GM23338 (cell line): ENCODE measurements at regions not wholly inside any gene's neighbourhood (a gene's known extent, or its start where the extent isn't known, plus 50 kb on each side); places are given as distances from the start of the nearest gene placed in this dataset.

ENCODE experiments used
- ATAC-seq: fragments of 200-7000 bp; cut with Tn5 transposase; 3 replicates; pipeline ENCODE4 v1.9.1; 2020
- DNase-seq: peaks from one replicate; pipeline ENCODE4 v3.0.0-alpha.2; 2015; ENCODE audit warnings: low spot score
- H2AFZ ChIP-seq: fragments of 200-600 bp; sonication (generic); 2 replicates; pipeline ENCODE4 v1.8.0; 2016; ENCODE audit warnings: antibody characterized with exemption, mild to moderate bottlenecking, moderate library complexity
- H3F3A ChIP-seq: fragments of 200-600 bp; sonication (generic); replicated peaks from 2 replicates; pipeline ENCODE4 v1.8.0; 2017; ENCODE audit warnings: antibody characterized with exemption, mixed run types, low read depth
- H3K27ac ChIP-seq: fragments of 200-600 bp; sonication (generic); 2 replicates; pipeline ENCODE4 v1.6.1; 2016; ENCODE audit warnings: low read depth
- H3K27me3 ChIP-seq: fragments of 200-600 bp; sonication (generic); 2 replicates; pipeline ENCODE4 v1.8.0; 2016; ENCODE audit warnings: mild to moderate bottlenecking, mixed run types, moderate library complexity; ENCODE audit not compliant: insufficient read depth
- H3K36me3 ChIP-seq: fragments of 200-600 bp; sonication (generic); 2 replicates; pipeline ENCODE4 v1.8.0; 2016; ENCODE audit warnings: mild to moderate bottlenecking; ENCODE audit not compliant: insufficient read depth
- H3K4me1 ChIP-seq: fragments of 200-600 bp; sonication (generic); 2 replicates; pipeline ENCODE4 v1.8.0; 2016; ENCODE audit warnings: mild to moderate bottlenecking, moderate library complexity; ENCODE audit not compliant: insufficient read depth
- H3K4me2 ChIP-seq: fragments of 200-600 bp; sonication (generic); 2 replicates; pipeline ENCODE4 v1.7.1; 2017; ENCODE audit warnings: mixed run types
- H3K4me3 ChIP-seq: fragments of 200-600 bp; sonication (generic); 2 replicates; pipeline ENCODE4 v1.6.1; 2016; ENCODE audit warnings: mixed run types
- H3K79me2 ChIP-seq: fragments of 200-600 bp; sonication (generic); replicated peaks from 2 replicates; pipeline ENCODE4 v1.8.0; 2017; ENCODE audit warnings: mild to moderate bottlenecking; ENCODE audit not compliant: insufficient read depth
- H3K9me2 ChIP-seq: fragments of 200-600 bp; sonication (generic); 2 replicates; pipeline ENCODE4 v1.8.0; 2017; ENCODE audit not compliant: insufficient read depth
- H4K20me1 ChIP-seq: fragments of 200-600 bp; sonication (generic); replicated peaks from 2 replicates; pipeline ENCODE4 v1.8.0; 2017; ENCODE audit warnings: mild to moderate bottlenecking; ENCODE audit not compliant: insufficient read depth
- H3K27ac Mint-ChIP-seq: 2 replicates; pipeline ENCODE4 v1.8.0; 2020; ENCODE audit warnings: inconsistent platforms, mild to moderate bottlenecking, moderate library complexity, mixed read lengths
- H3K27me3 Mint-ChIP-seq: 3 replicates; pipeline ENCODE4 v1.8.0; 2022; ENCODE audit warnings: low read depth, mild to moderate bottlenecking, moderate library complexity, mixed read lengths, inconsistent platforms; ENCODE audit not compliant: insufficient read depth, poor library complexity
- H3K36me3 Mint-ChIP-seq: 3 replicates; pipeline ENCODE4 v1.8.0; 2021; ENCODE audit warnings: low read depth, mild to moderate bottlenecking, inconsistent platforms, moderate library complexity, mixed read lengths
- H3K4me1 Mint-ChIP-seq: 3 replicates; pipeline ENCODE4 v1.8.0; 2020; ENCODE audit warnings: mild to moderate bottlenecking, inconsistent platforms, mixed read lengths
- H3K4me3 Mint-ChIP-seq: 3 replicates; pipeline ENCODE4 v1.8.0; 2021; ENCODE audit warnings: moderate library complexity, mild to moderate bottlenecking, inconsistent platforms, mixed read lengths
- H3K9me3 Mint-ChIP-seq: 3 replicates; pipeline ENCODE4 v1.8.0; 2020; ENCODE audit warnings: moderate library complexity, mild to moderate bottlenecking, inconsistent platforms, mixed read lengths
- CREB1 ChIP-seq: fragments of 250-450 bp; sonication (Bioruptor Pico); IDR thresholded peaks from 2 replicates; pipeline ENCODE4 v1.5.0; 2020; ENCODE audit warnings: low read depth, mild to moderate bottlenecking, moderate library complexity
- EZH2 ChIP-seq: fragments of 200-600 bp; sonication (generic); IDR thresholded peaks from one replicate; pipeline ENCODE4 v1.8.0; 2017; ENCODE audit warnings: antibody characterized with exemption, mild to moderate bottlenecking, low read depth; ENCODE audit not compliant: unreplicated experiment
- EZH2phosphoT487 ChIP-seq: fragments of 200-600 bp; sonication (generic); IDR thresholded peaks from one replicate; pipeline ENCODE4 v1.8.1; 2018; ENCODE audit warnings: antibody characterized with exemption; ENCODE audit not compliant: unreplicated experiment
- JUNB ChIP-seq: IDR thresholded peaks from one replicate; pipeline ENCODE4 v1.6.1; 2016; ENCODE audit warnings: antibody characterized with exemption; ENCODE audit not compliant: unreplicated experiment
- NANOG ChIP-seq: IDR thresholded peaks from 2 replicates; pipeline ENCODE4 v1.6.1; 2016; ENCODE audit warnings: antibody characterized with exemption, borderline replicate concordance
- POLR2AphosphoS5 ChIP-seq: IDR thresholded peaks from 2 replicates; pipeline ENCODE4 v1.6.1; 2016; ENCODE audit warnings: antibody characterized with exemption, low read depth
- STAT1 ChIP-seq: IDR thresholded peaks from one replicate; pipeline ENCODE4 v1.6.1; 2016; ENCODE audit warnings: antibody characterized with exemption; ENCODE audit not compliant: unreplicated experiment
- ZNF114 ChIP-seq: fragments of 250-450 bp; sonication (Bioruptor Pico); IDR thresholded peaks from 2 replicates; pipeline ENCODE4 v1.5.0; 2020; ENCODE audit warnings: mild to moderate bottlenecking, moderate library complexity
- ZNF331 ChIP-seq: fragments of 250-450 bp; sonication (Bioruptor Pico); IDR thresholded peaks from 2 replicates; pipeline ENCODE4 v1.5.0; 2020; ENCODE audit warnings: low read depth, mild to moderate bottlenecking, moderate library complexity
- TF ChIP-seq, protein P1 (sequence below): fragments of 250-450 bp; sonication (Bioruptor Pico); IDR thresholded peaks from 2 replicates; pipeline ENCODE4 v1.5.0; 2020; ENCODE audit warnings: mild to moderate bottlenecking, moderate library complexity
- TF ChIP-seq, protein P2 (sequence below): IDR thresholded peaks from 2 replicates; pipeline ENCODE4 v1.6.1; 2016; ENCODE audit warnings: antibody characterized with exemption
- TF ChIP-seq, protein P3 (sequence below), 2 experiments: fragments of 200-600 bp in 1 of 2; sonication (generic) in 1 of 2; conservative IDR thresholded peaks; 2 replicates each; pipeline versions ENCODE4 v1.5.1 to v1.6.1; 2016 to 2017; ENCODE audit warnings: antibody characterized with exemption in 2 of 2, low read depth in 2 of 2, mild to moderate bottlenecking in 2 of 2, moderate library complexity in 1 of 2
- TF ChIP-seq, protein P4 (sequence below): IDR thresholded peaks from one replicate; pipeline ENCODE4 v1.6.1; 2018; ENCODE audit warnings: antibody characterized with exemption; ENCODE audit not compliant: unreplicated experiment

DNA sequence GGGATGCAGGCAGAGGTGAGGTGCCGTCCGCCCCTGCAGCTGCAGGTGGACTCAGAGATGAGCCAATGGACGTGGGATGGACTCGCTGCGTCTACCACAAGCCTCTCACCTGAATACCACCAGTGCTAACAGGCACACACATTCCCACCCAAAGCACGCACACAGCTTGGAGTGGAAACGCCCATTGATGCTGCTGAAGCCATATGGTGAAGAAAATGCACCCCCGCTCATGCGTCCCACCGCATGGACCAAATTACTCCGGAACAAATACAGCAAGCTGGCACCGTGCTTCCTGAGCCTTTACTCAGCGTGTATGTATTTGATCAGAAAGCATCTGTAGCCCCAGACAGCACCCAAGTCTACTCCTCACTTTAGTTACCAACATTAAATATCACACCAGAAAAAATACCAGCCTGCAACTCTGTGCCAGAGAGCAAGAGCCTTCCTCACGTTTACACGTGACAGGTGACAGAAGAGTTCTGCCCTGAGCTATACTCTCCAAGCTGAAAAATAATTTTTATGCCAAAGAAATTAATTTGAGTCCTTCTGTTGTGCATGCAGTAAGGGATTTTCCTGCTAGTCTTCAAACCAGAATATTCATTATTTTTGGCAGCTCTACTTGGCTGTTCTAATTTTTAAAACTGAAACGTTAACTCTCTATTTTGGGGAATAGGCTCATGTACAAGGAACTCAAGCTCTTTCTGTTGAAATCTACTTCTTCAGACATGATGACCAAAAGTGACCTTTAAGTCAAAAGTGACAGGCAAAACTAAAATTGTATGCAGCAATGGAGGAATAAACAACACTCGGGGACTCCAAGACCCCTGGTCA, 58.2 kb upstream of the SYNDIG1 start:
- Mint-ChIP-seq H3K9me3 (peaks cover 36% of the 10 kb centered on the region), H3K4me3 (no peak overlapping the region), H3K27ac (no peak overlapping the region), H3K4me1 (no peaks in the 10 kb centered on the region), H3K36me3 (peaks cover 20% of the 10 kb centered on the region), H3K27me3 (peaks cover 6% of the 10 kb centered on the region)
- Histone ChIP-seq H4K20me1 (no peaks in the 10 kb centered on the region), H3K27ac (no peak overlapping the region), H3K79me2 (no peaks in the 10 kb centered on the region), H3K36me3 (no peaks in the 10 kb centered on the region; the same call in 1 of the 2 replicates), H3K4me2 (no peak overlapping the region), H2AFZ (no peak overlapping the region), H3K27me3 (no peaks in the 10 kb centered on the region), H3K4me1 (no peaks in the 10 kb centered on the region), H3K4me3 (no peak overlapping the region), H3K9me2 (peaks cover 8% of the 10 kb centered on the region; the same call in 1 of the 2 replicates), H3F3A (no peaks in the 10 kb centered on the region)
- no peak for TF ChIP-seq JUNB
- no peak for TF ChIP-seq NANOG
- TF ChIP-seq, protein P1, sequence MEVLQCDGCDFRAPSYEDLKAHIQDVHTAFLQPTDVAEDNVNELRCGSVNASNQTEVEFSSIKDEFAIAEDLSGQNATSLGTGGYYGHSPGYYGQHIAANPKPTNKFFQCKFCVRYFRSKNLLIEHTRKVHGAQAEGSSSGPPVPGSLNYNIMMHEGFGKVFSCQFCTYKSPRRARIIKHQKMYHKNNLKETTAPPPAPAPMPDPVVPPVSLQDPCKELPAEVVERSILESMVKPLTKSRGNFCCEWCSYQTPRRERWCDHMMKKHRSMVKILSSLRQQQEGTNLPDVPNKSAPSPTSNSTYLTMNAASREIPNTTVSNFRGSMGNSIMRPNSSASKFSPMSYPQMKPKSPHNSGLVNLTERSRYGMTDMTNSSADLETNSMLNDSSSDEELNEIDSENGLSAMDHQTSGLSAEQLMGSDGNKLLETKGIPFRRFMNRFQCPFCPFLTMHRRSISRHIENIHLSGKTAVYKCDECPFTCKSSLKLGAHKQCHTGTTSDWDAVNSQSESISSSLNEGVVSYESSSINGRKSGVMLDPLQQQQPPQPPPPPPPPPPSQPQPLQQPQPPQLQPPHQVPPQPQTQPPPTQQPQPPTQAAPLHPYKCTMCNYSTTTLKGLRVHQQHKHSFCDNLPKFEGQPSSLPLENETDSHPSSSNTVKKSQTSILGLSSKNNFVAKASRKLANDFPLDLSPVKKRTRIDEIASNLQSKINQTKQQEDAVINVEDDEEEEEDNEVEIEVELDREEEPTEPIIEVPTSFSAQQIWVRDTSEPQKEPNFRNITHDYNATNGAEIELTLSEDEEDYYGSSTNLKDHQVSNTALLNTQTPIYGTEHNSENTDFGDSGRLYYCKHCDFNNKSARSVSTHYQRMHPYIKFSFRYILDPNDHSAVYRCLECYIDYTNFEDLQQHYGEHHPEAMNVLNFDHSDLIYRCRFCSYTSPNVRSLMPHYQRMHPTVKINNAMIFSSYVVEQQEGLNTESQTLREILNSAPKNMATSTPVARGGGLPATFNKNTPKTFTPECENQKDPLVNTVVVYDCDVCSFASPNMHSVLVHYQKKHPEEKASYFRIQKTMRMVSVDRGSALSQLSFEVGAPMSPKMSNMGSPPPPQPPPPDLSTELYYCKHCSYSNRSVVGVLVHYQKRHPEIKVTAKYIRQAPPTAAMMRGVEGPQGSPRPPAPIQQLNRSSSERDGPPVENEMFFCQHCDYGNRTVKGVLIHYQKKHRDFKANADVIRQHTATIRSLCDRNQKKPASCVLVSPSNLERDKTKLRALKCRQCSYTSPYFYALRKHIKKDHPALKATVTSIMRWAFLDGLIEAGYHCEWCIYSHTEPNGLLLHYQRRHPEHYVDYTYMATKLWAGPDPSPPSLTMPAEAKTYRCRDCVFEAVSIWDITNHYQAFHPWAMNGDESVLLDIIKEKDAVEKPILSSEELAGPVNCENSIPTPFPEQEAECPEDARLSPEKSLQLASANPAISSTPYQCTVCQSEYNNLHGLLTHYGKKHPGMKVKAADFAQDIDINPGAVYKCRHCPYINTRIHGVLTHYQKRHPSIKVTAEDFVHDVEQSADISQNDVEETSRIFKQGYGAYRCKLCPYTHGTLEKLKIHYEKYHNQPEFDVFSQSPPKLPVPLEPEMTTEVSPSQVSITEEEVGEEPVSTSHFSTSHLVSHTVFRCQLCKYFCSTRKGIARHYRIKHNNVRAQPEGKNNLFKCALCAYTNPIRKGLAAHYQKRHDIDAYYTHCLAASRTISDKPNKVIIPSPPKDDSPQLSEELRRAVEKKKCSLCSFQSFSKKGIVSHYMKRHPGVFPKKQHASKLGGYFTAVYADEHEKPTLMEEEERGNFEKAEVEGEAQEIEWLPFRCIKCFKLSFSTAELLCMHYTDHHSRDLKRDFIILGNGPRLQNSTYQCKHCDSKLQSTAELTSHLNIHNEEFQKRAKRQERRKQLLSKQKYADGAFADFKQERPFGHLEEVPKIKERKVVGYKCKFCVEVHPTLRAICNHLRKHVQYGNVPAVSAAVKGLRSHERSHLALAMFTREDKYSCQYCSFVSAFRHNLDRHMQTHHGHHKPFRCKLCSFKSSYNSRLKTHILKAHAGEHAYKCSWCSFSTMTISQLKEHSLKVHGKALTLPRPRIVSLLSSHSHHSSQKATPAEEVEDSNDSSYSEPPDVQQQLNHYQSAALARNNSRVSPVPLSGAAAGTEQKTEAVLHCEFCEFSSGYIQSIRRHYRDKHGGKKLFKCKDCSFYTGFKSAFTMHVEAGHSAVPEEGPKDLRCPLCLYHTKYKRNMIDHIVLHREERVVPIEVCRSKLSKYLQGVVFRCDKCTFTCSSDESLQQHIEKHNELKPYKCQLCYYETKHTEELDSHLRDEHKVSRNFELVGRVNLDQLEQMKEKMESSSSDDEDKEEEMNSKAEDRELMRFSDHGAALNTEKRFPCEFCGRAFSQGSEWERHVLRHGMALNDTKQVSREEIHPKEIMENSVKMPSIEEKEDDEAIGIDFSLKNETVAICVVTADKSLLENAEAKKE (CRISPR knock-in tag): no peak
- no peak for TF ChIP-seq POLR2AphosphoS5
- TF ChIP-seq, protein P2, sequence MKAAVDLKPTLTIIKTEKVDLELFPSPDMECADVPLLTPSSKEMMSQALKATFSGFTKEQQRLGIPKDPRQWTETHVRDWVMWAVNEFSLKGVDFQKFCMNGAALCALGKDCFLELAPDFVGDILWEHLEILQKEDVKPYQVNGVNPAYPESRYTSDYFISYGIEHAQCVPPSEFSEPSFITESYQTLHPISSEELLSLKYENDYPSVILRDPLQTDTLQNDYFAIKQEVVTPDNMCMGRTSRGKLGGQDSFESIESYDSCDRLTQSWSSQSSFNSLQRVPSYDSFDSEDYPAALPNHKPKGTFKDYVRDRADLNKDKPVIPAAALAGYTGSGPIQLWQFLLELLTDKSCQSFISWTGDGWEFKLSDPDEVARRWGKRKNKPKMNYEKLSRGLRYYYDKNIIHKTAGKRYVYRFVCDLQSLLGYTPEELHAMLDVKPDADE: no peak
- no peak for TF ChIP-seq STAT1
- TF ChIP-seq ZNF114 (CRISPR knock-in tag): no peak
- TF ChIP-seq, protein P3, sequence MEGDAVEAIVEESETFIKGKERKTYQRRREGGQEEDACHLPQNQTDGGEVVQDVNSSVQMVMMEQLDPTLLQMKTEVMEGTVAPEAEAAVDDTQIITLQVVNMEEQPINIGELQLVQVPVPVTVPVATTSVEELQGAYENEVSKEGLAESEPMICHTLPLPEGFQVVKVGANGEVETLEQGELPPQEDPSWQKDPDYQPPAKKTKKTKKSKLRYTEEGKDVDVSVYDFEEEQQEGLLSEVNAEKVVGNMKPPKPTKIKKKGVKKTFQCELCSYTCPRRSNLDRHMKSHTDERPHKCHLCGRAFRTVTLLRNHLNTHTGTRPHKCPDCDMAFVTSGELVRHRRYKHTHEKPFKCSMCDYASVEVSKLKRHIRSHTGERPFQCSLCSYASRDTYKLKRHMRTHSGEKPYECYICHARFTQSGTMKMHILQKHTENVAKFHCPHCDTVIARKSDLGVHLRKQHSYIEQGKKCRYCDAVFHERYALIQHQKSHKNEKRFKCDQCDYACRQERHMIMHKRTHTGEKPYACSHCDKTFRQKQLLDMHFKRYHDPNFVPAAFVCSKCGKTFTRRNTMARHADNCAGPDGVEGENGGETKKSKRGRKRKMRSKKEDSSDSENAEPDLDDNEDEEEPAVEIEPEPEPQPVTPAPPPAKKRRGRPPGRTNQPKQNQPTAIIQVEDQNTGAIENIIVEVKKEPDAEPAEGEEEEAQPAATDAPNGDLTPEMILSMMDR (conservative IDR thresholded peaks at IDR 0.05; ENCODE audit: low read depth in 2 of 2): no peak
- TF ChIP-seq EZH2: no peak
- TF ChIP-seq EZH2phosphoT487: no peak
- TF ChIP-seq, protein P4, sequence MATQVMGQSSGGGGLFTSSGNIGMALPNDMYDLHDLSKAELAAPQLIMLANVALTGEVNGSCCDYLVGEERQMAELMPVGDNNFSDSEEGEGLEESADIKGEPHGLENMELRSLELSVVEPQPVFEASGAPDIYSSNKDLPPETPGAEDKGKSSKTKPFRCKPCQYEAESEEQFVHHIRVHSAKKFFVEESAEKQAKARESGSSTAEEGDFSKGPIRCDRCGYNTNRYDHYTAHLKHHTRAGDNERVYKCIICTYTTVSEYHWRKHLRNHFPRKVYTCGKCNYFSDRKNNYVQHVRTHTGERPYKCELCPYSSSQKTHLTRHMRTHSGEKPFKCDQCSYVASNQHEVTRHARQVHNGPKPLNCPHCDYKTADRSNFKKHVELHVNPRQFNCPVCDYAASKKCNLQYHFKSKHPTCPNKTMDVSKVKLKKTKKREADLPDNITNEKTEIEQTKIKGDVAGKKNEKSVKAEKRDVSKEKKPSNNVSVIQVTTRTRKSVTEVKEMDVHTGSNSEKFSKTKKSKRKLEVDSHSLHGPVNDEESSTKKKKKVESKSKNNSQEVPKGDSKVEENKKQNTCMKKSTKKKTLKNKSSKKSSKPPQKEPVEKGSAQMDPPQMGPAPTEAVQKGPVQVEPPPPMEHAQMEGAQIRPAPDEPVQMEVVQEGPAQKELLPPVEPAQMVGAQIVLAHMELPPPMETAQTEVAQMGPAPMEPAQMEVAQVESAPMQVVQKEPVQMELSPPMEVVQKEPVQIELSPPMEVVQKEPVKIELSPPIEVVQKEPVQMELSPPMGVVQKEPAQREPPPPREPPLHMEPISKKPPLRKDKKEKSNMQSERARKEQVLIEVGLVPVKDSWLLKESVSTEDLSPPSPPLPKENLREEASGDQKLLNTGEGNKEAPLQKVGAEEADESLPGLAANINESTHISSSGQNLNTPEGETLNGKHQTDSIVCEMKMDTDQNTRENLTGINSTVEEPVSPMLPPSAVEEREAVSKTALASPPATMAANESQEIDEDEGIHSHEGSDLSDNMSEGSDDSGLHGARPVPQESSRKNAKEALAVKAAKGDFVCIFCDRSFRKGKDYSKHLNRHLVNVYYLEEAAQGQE: no peak
- no peak for TF ChIP-seq CREB1 (CRISPR knock-in tag)
- TF ChIP-seq ZNF331 (CRISPR knock-in tag): no peak
- DNase-seq (no peak), ATAC-seq (no peak)
